WTC11 (cell line): ENCODE measurements at regions not wholly inside any gene's neighbourhood (a gene's known extent, or its start where the extent isn't known, plus 50 kb on each side); places are given as distances from the start of the nearest gene placed in this dataset.

ENCODE experiments used
- ATAC-seq: fragments of 200-7000 bp; cut with Tn5 transposase; 2 replicates; pipeline ENCODE4 v1.10.0; 2021; ENCODE audit warnings: mild to moderate bottlenecking, moderate library complexity
- CTCF ChIA-PET: fragments of 300-600 bp; sonication (Branson Sonifier 250); formaldehyde crosslinking; loops from one replicate; lab custom pipeline; 2021; ENCODE audit warnings: antibody characterized with exemption; lab: Charles Lee
- POLR2A ChIA-PET: fragments of 350-600 bp; sonication (Branson Sonifier 250); formaldehyde crosslinking; loops from one replicate; lab custom pipeline; 2021; ENCODE audit warnings: antibody characterized with exemption; lab: Charles Lee
- DNase-seq: peaks from one replicate; pipeline ENCODE4 v3.0.0; 2021; ENCODE audit warnings: low spot score
- H3K27ac Mint-ChIP-seq: 2 replicates; pipeline ENCODE4 v1.8.0; 2021; ENCODE audit warnings: mixed read lengths
- H3K27me3 Mint-ChIP-seq: 2 replicates; pipeline ENCODE4 v1.8.0; 2021; ENCODE audit warnings: low read depth, mild to moderate bottlenecking, moderate library complexity, mixed read lengths
- H3K36me3 Mint-ChIP-seq: 2 replicates; pipeline ENCODE4 v1.8.0; 2021; ENCODE audit warnings: mixed read lengths
- H3K4me1 Mint-ChIP-seq: 2 replicates; pipeline ENCODE4 v1.8.0; 2022; ENCODE audit warnings: mixed read lengths
- H3K4me3 Mint-ChIP-seq: 2 replicates; pipeline ENCODE4 v1.8.0; 2021; ENCODE audit warnings: mild to moderate bottlenecking, moderate library complexity, mixed read lengths
- H3K9me3 Mint-ChIP-seq: 2 replicates; pipeline ENCODE4 v1.8.0; 2021; ENCODE audit warnings: mixed read lengths
- ARID4B ChIP-seq: sonication (generic); formaldehyde crosslinking; IDR thresholded peaks from 2 replicates; pipeline ENCODE4 v1.8.0; 2023; ENCODE audit warnings: missing genetic modification reagents, mild to moderate bottlenecking, borderline replicate concordance
- CDX4 ChIP-seq: fragments of 250-450 bp; sonication (Bioruptor Pico); IDR thresholded peaks from 2 replicates; pipeline ENCODE4 v1.9.0; 2021; ENCODE audit warnings: moderate library complexity, mild to moderate bottlenecking, inconsistent platforms, borderline replicate concordance
- CTCF ChIP-seq: fragments of 200-600 bp; IDR thresholded peaks from 2 replicates; pipeline ENCODE4 v1.8.0; 2022; ENCODE audit warnings: antibody characterized with exemption
- E2F4 ChIP-seq: sonication (generic); formaldehyde crosslinking; IDR thresholded peaks from 2 replicates; pipeline ENCODE4 v1.8.1; 2022; ENCODE audit warnings: low read depth, mild to moderate bottlenecking, moderate library complexity, missing genetic modification reagents, borderline replicate concordance
- FOXK1 ChIP-seq: sonication (generic); formaldehyde crosslinking; IDR thresholded peaks from 2 replicates; pipeline ENCODE4 v1.8.0; 2022; ENCODE audit warnings: mild to moderate bottlenecking, moderate library complexity, missing genetic modification reagents
- GRHL2 ChIP-seq: fragments of 250-450 bp; sonication (Bioruptor Pico); IDR thresholded peaks from 2 replicates; pipeline ENCODE4 v1.8.0; 2022; ENCODE audit warnings: mild to moderate bottlenecking, moderate library complexity; ENCODE audit not compliant: insufficient replicate concordance, severe bottlenecking
- MAX ChIP-seq: sonication (generic); formaldehyde crosslinking; IDR thresholded peaks from 2 replicates; pipeline ENCODE4 v1.8.0; 2022; ENCODE audit warnings: mild to moderate bottlenecking, missing genetic modification reagents
- NR1H2 ChIP-seq: sonication (generic); formaldehyde crosslinking; IDR thresholded peaks from 2 replicates; pipeline ENCODE4 v1.9.0; 2021; ENCODE audit warnings: mild to moderate bottlenecking, moderate library complexity, missing genetic modification reagents
- PRDM15 ChIP-seq: sonication (generic); formaldehyde crosslinking; IDR thresholded peaks from 2 replicates; pipeline ENCODE4 v1.8.0; 2022; ENCODE audit warnings: missing genetic modification reagents
- TEAD1 ChIP-seq: sonication (generic); formaldehyde crosslinking; IDR thresholded peaks from 2 replicates; pipeline ENCODE4 v1.8.0; 2022; ENCODE audit warnings: mild to moderate bottlenecking, missing genetic modification reagents
- ZBTB21 ChIP-seq: sonication (generic); formaldehyde crosslinking; IDR thresholded peaks from 2 replicates; pipeline ENCODE4 v1.8.1; 2023; ENCODE audit warnings: mild to moderate bottlenecking, missing genetic modification reagents, borderline replicate concordance
- ZNF232 ChIP-seq: sonication (generic); formaldehyde crosslinking; IDR thresholded peaks from 2 replicates; pipeline ENCODE4 v1.8.0; 2022; ENCODE audit warnings: mild to moderate bottlenecking, missing genetic modification reagents

GRCh38 chrX:129347291-129347690, 176.0 kb downstream of the SMARCA1 start:
- Mint-ChIP-seq H3K4me1 (no peaks in the 10 kb centered on the region), H3K9me3 (peaks cover 19% of the 10 kb centered on the region), H3K36me3 (peaks cover 5% of the 10 kb centered on the region; the same call in 1 of the 2 replicates), H3K4me3 (no peak overlapping the region), H3K27ac (no peak overlapping the region), H3K27me3 (peaks cover 94% of the 10 kb centered on the region)
- no peak for TF ChIP-seq E2F4 (CRISPR knock-in tag)
- no peak for TF ChIP-seq ZNF232 (CRISPR knock-in tag)
- no peak for TF ChIP-seq PRDM15
- TF ChIP-seq ARID4B (CRISPR knock-in tag), result no peak
- no peak for TF ChIP-seq CDX4 (CRISPR knock-in tag)
- no peak for TF ChIP-seq MAX (CRISPR knock-in tag)
- peak; percentile 51; the same call in 1 of the 2 replicates for TF ChIP-seq CTCF
- TF ChIP-seq FOXK1 (CRISPR knock-in tag), result peak; percentile 56; the same call in 1 of the 2 replicates
- TF ChIP-seq ZBTB21 (CRISPR knock-in tag), result no peak
- TF ChIP-seq TEAD1 (CRISPR knock-in tag), result no peak
- CTCF ChIA-PET, result interaction anchor here (0.6 to 1.4 kb wide), 9 partner anchors 10 to 354 kb away, joined by 3 to 5 read pairs (median 3); no protein-coding TSS in a partner anchor
- DNase-seq, result peak; percentile 42
- POLR2A ChIA-PET, result no interaction called here
- peak; percentile 99 for ATAC-seq

GRCh38 chrX:129346574-129346973, 176.7 kb downstream of the SMARCA1 start:
- POLR2A ChIA-PET, result no interaction called here

More at GRCh38 chrX:129346574-129346973, 176.7 kb downstream of the SMARCA1 start:
- no peak for TF ChIP-seq CDX4 (CRISPR knock-in tag)
- no peak for TF ChIP-seq GRHL2 (CRISPR knock-in tag)
- no peak for TF ChIP-seq NR1H2 (CRISPR knock-in tag)
- Mint-ChIP-seq H3K4me3 (no peak overlapping the region), H3K9me3 (peaks cover 17% of the 10 kb centered on the region), H3K27ac (no peak overlapping the region), H3K4me1 (no peaks in the 10 kb centered on the region), H3K27me3 (peaks cover 90% of the 10 kb centered on the region), H3K36me3 (peaks cover 5% of the 10 kb centered on the region; the same call in 1 of the 2 replicates)
- no peak for ATAC-seq
- no peak for DNase-seq
- CTCF ChIA-PET, result interaction anchor here (1.2 kb wide), 2 partner anchors 28 to 91 kb away, joined by 5 read pairs; no protein-coding TSS in a partner anchor
